WTC11 (cell line): ENCODE measurements at regions not wholly inside any gene's neighbourhood (a gene's known extent, or its start where the extent isn't known, plus 50 kb on each side); places are given as distances from the start of the nearest gene placed in this dataset.

ENCODE experiments used
- ESRRA ChIP-seq: sonication (generic); formaldehyde crosslinking; IDR thresholded peaks from 2 replicates; pipeline ENCODE4 v1.8.1; 2022; ENCODE audit warnings: mild to moderate bottlenecking, missing genetic modification reagents, borderline replicate concordance
- GABPB1 ChIP-seq: sonication (generic); formaldehyde crosslinking; IDR thresholded peaks from 2 replicates; pipeline ENCODE4 v1.8.1; 2023; ENCODE audit warnings: mild to moderate bottlenecking, missing genetic modification reagents
- GTF2I ChIP-seq: fragments of 250-450 bp; sonication (Bioruptor Pico); conservative IDR thresholded peaks from 2 replicates; pipeline ENCODE4 v1.4.0; 2021; ENCODE audit warnings: mild to moderate bottlenecking
- JUN ChIP-seq: sonication (generic); formaldehyde crosslinking; IDR thresholded peaks from 2 replicates; pipeline ENCODE4 v1.8.0; 2023; ENCODE audit warnings: mild to moderate bottlenecking, missing genetic modification reagents
- TF ChIP-seq, protein P1 (sequence below): sonication (generic); formaldehyde crosslinking; IDR thresholded peaks from 2 replicates; pipeline ENCODE4 v1.8.0; 2022; ENCODE audit warnings: mild to moderate bottlenecking, missing genetic modification reagents
- TF ChIP-seq, protein P2 (sequence below): fragments of 200-600 bp; IDR thresholded peaks from 2 replicates; pipeline ENCODE4 v1.8.0; 2022; ENCODE audit warnings: antibody characterized with exemption
- TF ChIP-seq, protein P3 (sequence below): sonication (generic); formaldehyde crosslinking; IDR thresholded peaks from 2 replicates; pipeline ENCODE4 v1.8.1; 2022; ENCODE audit warnings: low read depth, missing genetic modification reagents, borderline replicate concordance

DNA sequence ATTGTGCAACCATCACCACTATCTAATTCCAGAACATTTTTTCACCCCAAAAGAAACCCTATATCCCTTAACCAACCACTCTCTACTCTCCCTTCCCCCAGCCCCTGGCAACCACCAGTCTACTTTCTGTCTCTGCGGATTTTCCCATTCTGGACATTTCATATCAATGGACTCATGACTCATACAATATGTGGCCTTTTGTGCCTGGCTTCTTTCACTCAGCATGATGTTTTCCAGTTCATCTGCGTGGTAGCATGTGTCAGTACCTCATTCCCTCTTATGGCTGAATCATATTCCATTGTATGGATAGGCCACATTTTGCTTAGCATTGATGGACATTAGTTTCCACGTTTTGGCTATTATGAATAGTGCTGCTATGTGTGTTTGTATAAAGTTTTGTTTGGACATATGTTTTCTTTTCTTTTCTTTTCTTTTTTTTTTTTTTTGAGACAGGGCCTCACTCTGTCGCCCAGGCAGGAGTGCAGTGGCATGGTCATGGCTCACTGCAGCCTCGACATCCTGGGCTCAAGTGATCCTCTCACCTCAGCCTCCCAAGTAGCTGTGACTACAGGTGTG is 335.4 kb downstream of the BCOR start:
- TF ChIP-seq, protein P1, sequence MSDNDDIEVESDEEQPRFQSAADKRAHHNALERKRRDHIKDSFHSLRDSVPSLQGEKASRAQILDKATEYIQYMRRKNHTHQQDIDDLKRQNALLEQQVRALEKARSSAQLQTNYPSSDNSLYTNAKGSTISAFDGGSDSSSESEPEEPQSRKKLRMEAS (CRISPR knock-in tag), result no peak
- TF ChIP-seq, protein P2, sequence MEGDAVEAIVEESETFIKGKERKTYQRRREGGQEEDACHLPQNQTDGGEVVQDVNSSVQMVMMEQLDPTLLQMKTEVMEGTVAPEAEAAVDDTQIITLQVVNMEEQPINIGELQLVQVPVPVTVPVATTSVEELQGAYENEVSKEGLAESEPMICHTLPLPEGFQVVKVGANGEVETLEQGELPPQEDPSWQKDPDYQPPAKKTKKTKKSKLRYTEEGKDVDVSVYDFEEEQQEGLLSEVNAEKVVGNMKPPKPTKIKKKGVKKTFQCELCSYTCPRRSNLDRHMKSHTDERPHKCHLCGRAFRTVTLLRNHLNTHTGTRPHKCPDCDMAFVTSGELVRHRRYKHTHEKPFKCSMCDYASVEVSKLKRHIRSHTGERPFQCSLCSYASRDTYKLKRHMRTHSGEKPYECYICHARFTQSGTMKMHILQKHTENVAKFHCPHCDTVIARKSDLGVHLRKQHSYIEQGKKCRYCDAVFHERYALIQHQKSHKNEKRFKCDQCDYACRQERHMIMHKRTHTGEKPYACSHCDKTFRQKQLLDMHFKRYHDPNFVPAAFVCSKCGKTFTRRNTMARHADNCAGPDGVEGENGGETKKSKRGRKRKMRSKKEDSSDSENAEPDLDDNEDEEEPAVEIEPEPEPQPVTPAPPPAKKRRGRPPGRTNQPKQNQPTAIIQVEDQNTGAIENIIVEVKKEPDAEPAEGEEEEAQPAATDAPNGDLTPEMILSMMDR, result no peak
- TF ChIP-seq JUN (CRISPR knock-in tag) (no peak), GABPB1 (no peak), GTF2I (no peak), ESRRA (no peak)
- TF ChIP-seq, protein P3, sequence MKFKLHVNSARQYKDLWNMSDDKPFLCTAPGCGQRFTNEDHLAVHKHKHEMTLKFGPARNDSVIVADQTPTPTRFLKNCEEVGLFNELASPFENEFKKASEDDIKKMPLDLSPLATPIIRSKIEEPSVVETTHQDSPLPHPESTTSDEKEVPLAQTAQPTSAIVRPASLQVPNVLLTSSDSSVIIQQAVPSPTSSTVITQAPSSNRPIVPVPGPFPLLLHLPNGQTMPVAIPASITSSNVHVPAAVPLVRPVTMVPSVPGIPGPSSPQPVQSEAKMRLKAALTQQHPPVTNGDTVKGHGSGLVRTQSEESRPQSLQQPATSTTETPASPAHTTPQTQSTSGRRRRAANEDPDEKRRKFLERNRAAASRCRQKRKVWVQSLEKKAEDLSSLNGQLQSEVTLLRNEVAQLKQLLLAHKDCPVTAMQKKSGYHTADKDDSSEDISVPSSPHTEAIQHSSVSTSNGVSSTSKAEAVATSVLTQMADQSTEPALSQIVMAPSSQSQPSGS, result no peak
